Skin epidermis (tissue), 12 donors: ENCODE measurements at regions not wholly inside any gene's neighbourhood (a gene's known extent, or its start where the extent isn't known, plus 50 kb on each side); places are given as distances from the start of the nearest gene placed in this dataset.
"Not testable (repeated sequence)": the region's sequence is repeated elsewhere in the genome, so short reads cannot be mapped to it uniquely, and the experiment has no call there.

ENCODE experiments used
- H3K27ac ChIP-seq, 21 experiments: fragments of 200-600 bp; sonication (generic) in 11 of 21; one replicate each; pipeline ENCODE4 v1.5.0; 2020; ENCODE audit warnings: mild to moderate bottlenecking in 3 of 21, inconsistent platforms in 2 of 21, moderate library complexity in 2 of 21
- H3K4me3 ChIP-seq, 7 experiments: fragments of 200-600 bp; sonication (generic) in 2 of 7; one replicate each; pipeline ENCODE4 v1.5.0; 2020; ENCODE audit warnings: inconsistent platforms in 2 of 7, mild to moderate bottlenecking in 2 of 7, moderate library complexity in 1 of 7

DNA sequence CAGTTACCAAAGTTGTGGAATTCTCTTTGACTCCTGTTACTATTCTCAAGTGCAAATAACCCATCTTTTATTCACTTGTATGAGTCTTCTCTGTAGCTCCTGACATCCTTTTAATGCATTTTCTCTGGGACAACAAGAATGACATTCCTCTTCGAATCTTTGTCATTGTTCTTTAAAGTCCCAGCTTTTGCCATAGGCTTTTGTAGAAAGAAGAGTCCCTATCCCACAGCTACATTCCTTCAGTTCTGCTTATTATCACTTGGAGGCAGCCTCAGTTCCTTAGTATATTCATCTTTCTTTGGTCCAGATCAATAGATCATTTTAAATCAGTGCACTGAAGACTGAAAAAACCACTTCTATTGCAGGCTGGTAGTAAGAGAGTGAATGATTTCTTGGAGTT lies 560.2 kb downstream of the DACH1 start:
- Histone ChIP-seq H3K4me3 (no peak overlapping the region), H3K27ac (no peak overlapping the region)

DNA sequence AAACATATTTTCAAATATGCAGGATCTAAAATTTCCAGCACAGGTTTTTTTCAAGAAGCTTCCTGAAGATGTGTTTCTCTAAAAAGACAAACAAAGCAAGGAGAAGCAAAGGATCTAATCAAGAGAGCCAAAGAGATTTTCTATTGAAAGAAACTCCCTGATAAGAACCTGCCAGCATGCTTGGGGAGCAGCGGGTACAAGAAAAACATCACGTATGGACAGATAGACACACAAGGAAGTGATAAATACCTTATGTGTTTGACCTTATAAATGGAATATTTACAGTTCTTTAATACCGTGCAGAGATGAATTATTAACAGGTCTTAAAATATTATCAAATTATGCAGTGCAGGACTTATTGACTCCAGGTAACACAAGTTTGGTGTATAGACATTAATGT lies 562.1 kb downstream of the DACH1 start:
- no peak overlapping the region for H3K4me3 ChIP-seq
- H3K27ac ChIP-seq = no peak overlapping the region

DNA sequence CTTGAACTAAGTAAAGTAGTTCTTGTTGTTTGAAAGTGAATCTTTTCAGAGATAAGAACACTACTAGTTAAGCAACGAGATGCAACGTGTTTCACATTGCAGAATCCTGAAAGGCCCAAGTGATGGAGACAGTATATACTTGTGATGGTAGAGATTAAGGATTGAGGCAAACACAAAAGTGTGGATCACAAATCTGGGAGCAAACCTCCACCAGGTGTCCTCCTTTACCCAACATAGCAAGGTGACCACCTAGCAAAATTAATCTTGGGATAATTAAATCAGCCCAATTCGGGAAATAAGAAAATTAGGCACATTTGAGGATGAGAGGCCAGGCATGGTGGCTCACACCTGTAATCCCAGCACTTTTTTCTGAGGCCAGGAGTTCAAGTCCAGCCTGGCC lies 563.9 kb downstream of the DACH1 start:
- Histone ChIP-seq H3K27ac (no peak overlapping the region), H3K4me3 (no peak overlapping the region)

DNA sequence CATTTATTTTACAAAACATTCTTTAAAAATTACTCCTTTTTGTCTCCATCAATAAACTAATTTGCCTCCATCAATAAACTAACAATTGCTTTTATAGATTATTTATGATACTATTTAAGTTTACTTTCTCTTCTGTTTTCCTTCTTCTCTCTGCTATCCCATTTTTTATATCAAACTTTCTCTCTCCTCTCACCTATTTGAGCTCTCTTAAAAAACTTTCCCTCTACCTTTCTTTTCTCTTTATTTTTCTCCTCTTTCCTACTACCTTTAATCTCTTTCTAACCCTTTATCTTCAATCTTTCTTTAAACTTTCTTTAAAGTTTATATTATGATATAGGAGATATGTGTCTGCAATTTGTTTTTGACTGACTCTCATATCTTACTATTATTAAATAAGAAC lies 566.4 kb downstream of the DACH1 start:
- H3K4me3 ChIP-seq = no peak overlapping the region
- no peak overlapping the region for H3K27ac ChIP-seq

DNA sequence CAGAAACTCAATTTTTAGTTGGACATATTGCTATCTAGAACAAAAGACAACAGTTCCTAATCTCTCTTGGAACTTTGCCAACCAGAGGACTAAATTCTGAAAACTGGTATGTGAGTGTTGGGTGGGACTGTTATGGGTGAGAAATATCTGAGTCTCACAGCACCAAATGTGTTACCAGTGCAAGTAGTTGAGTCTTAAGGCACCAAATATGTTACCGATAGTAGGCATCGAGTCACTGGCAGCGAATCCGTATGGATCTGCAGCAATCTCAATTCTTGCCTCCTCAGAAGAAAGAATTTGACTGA lies 575.2 kb downstream of the DACH1 start:
- Histone ChIP-seq H3K4me3 (peak overlapping the region in 1 of 7 experiments; percentile 36), H3K27ac (peak overlapping the region in 4 of 21 experiments; percentile 7 to 62 (median 48))

DNA sequence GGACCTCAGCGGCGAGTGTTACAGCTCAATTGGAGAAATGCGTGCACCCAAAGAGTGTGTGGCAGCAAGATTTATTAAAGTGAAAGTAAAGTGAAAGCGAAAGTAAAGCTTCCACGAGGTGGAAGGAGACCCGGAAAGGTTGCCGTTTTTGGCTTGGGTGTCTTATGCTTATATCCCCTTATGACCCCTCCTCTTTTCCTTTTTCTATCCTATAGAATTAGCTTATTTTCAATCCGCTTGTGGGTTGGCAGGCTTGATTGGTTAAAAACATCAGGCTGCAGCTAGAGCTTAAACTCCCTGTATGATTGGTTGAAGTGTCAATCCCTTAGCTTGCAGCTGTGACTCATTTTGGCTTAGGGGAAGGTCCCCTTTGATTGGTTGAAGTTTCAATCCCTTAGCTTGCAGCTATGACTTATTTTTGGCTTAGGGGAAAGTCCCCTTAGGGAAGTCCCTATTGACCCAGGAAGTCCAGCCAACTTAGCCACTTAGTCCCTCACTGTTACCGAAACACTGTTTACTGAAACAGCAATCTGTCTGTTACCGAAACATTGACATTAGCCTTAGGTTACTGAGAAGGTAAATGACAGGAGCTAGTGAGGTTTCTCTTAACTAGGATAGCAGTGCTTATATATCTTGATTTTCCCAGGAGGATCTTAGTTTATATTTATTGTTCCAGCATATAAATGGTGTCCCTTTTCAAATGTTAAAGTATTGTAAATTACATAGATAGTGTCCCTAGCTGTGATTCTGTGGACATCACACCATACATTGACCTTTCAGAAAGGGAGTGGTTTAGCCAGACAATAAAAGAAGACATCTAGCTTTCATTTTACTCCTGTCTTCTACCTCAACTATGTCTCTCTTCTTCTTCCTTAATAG lies 575.8 kb downstream of the DACH1 start:
- peak overlapping the region in 8 of 21 experiments; percentile 7 to 73 (median 45) for H3K27ac ChIP-seq
- H3K4me3 ChIP-seq = peak overlapping the region; percentile 5 to 40 (median 36)

DNA sequence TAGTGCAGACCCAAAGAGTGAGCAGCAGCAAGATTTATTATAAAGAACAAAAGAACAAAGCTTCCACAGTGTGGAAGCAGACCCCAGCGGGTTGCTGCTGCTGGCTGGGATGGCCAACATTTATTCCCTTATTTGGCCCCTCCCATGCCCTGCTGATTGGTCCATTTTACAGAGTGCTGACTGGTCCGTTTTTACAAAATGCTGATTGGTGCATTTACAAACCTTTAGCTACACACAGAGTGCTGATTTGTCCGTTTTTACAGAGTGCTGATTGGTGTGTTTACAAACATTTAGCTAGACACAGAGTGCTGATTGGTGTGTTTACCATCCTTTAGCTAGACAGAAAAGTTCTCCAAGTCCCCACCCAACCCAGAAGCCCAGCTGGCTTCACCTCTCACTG lies 577.0 kb downstream of the DACH1 start:
- not testable (repeated sequence) for H3K4me3 ChIP-seq

DNA sequence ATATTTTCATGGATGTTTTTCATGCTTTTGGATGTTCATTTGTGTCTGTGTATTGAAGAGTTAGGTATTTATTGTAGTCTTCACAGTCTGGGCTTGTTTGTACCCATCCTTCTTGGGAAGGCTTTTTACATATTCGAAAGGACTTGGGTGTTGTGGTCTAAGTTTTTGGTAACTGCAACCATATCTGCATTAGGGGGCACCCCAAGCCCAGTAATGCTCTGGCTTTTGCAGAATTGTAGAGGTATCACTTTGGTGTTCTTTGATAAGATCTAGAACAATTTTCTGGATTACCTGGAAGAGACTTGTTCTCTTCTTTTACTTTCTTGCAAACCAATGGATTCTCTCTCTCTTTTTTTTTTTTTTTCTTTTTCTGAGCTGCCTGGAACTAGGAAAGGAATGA lies 581.3 kb downstream of the DACH1 start:
- no peak overlapping the region for H3K4me3 ChIP-seq
- H3K27ac ChIP-seq = no peak overlapping the region

More for the DNA sequence above, 577.0 kb downstream of the DACH1 start:
- H3K27ac ChIP-seq = not testable (repeated sequence)

DNA sequence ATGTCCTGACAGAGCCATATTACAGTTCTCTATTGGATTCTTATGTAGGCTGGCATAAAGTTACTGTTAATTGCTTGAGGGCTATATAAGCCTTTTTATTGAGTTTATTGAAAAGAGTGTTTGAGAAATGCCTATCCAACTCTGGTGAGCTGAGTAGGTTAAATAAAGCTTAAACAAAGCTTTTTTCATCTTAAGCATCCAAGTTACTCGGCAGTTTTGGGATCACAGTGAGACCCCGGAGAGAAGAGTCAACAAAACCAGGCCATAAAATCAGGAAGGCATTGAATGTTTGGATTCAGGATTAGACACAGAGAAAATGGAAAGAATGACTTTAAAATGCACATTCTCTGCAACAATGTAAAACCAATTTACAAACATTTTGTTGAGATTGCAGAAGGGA lies 588.5 kb downstream of the DACH1 start:
- Histone ChIP-seq H3K27ac (no peak overlapping the region), H3K4me3 (no peak overlapping the region)

DNA sequence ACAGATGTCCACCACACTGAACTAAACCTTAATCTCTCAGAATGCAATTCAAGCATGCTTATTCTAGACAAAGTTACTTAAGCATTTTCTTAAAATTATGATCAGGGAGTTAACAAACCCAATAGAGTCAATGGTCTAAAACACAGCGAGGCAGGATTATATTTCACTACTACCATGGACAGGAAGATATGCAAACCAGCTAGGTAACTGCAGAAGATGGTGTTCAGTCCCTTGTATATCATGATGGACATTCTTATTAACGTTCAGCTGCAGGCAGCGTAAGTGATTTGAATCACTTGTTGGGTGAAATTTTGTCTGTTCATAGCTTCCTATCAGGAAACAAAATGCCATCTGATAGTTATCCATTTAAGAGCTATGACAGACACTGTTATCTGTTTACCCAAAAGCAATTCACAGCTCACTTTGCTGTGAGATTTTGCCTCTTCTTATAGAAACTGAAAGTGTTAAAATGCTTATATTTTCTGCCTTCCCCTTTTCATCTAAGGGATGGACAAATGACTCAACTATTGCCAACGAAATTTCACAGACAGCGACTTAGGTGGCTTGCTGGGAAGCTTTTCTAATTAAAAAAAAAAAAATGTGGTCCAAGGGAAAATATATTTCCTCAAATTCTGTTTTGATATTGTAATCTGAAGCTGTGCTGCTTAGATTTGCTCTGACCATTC lies 591.9 kb downstream of the DACH1 start:
- Histone ChIP-seq H3K4me3 (no peak overlapping the region), H3K27ac (no peak overlapping the region)

DNA sequence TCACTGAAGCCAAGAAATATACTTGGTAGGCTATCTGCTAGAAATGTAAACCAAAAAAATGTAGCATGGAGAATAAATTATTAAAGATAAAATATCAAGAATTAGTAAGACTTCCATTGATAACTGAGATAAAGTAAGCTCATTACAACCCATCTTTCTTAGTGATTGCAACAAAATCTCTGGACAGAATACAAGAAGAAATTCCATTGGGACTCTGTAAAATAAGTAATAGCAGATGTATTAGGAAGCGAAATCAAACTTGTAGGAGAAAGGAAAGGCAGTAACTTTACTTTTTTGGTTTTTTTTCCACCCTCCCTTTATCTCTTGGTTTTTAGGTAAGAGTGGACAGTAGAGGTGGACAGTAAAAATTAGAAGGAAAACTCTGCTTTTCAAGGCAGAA lies 605.7 kb downstream of the DACH1 start:
- H3K4me3 ChIP-seq = no peak overlapping the region

DNA sequence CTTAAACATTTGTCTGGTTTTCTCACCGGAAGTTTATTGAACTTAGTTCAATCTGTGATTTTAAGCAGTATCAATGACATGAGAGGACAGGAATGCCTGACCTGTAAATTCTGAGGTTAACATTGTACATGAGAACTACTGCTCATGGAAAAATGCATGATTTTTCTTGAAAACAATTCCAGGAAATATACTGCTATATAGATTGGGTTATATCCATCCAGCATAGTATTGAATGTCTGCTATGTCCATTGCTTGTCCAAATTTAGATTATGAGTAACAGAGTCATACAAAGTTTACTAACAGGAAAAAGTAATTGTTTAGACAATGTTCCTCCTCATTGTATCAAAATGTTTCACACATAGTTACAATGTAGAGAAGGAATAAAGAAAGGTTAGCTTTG lies 606.8 kb downstream of the DACH1 start:
- H3K4me3 ChIP-seq = no peak overlapping the region
- no peak overlapping the region for H3K27ac ChIP-seq

More for the DNA sequence above, 605.7 kb downstream of the DACH1 start:
- no peak overlapping the region for H3K27ac ChIP-seq

DNA sequence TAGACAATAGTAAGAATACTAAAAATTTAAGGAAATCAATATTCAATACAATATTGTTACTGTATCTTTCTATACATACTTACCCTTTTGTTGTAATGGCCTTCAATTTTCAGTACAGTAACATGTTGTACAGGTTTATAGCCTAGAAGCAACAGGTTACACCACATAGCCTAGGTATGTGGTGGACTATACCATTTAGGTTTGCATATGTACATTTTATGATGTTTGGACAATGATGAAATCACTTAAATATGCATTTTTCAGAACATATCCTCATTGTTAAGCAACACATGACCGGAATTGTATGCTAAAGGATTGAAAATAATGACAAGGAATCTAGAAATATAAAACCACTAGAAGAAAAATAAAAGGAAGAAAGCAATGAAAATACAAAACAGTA lies 611.4 kb downstream of the DACH1 start:
- Histone ChIP-seq H3K27ac (no peak overlapping the region), H3K4me3 (no peak overlapping the region)

DNA sequence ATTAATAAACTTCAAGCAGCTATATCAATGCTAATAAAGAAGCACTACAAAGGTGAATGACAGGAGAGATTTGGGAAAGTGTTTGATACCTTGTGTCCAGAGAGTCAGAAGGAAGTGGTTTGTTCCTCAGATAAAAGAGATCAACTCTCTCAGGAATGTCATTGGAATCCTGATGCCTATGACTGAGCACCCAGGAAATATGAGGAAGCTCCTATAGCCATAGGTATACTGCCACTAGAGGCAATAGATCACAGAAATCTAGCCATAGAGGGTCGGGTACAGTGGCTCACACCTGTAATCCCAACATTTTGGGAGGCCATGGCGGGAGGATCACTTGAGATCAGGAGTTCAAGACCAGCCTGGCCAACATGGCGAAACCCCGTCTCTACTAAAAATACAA lies 612.6 kb downstream of the DACH1 start:
- no peak overlapping the region for H3K27ac ChIP-seq

DNA sequence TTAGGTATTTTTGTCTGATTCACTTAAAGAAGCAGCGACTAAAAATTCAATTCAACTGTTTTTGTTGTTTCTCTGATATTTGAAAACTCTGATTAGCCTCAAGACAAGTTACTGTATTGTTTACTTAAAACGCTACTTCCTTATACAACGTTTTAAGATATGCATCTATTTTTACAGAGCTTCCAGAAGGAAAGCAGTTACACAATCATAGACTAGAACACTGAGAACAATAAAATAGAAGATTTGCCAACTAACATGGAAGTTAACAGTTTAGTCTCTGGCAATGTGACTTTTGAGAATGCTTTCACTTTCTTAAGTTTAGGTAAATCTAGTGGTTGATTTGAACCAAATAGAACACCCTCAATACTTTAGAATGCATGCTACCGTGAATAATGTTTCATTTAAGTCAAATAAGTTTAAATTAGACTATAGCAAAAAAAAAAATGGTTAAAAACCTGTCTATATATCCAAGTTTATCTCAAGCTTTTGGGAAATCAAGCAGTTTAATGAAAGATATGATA lies 614.8 kb downstream of the DACH1 start:
- Histone ChIP-seq H3K4me3 (no peak overlapping the region), H3K27ac (peak overlapping the region in 1 of 21 experiments; percentile 7)

More for the DNA sequence above, 612.6 kb downstream of the DACH1 start:
- H3K4me3 ChIP-seq = no peak overlapping the region

DNA sequence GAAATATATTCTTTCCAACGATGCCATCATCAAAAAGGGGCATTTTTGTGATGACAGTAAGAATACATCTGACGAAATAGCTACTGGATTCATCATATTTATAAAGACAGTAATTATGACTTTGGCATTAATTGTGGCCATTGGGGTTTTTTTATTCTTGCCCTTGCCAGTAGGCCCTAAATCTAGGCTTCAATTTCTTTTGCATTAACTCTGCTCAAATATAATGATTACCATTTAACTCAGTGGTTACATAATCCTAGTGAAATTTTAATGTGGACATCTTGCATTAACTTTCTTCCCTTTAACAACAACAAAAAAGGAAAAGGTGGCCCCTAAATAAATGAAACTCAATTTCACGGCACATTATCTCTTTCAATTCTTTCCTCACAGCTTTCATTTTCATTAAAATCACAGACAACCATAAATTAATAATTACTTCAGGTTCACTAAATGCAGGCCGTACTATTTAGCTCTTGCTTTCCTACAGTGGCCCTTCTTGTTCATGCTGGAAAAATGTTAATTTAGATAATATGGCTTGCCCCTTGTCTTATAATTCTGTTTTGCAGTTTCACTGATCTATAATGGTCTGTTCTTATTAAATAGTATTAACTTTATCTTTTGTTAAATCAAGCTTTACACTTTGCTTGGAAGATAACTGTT lies 615.6 kb downstream of the DACH1 start:
- H3K27ac ChIP-seq = peak overlapping the region in 1 of 21 experiments; percentile 7
- H3K4me3 ChIP-seq = no peak overlapping the region

DNA sequence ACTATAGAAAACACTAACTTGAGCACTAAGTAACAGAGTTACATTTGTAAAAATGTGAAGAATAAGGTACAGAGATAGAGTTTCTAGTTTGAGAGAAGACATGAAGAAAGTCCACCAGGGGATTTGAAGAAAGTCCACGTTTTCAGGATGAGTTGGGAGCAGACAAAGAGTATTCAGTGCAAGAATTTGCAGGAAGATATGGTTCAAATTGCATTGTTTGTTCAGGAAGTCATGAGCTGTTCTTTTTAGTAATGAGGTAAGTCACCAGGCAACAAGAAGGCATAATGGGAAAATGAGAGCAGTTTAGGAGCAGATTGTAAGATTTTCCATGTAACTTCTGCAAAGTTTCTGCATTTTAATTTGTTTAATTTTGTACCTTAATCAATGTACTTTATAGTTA lies 618.0 kb downstream of the DACH1 start:
- Histone ChIP-seq H3K27ac (no peak overlapping the region), H3K4me3 (no peak overlapping the region)

DNA sequence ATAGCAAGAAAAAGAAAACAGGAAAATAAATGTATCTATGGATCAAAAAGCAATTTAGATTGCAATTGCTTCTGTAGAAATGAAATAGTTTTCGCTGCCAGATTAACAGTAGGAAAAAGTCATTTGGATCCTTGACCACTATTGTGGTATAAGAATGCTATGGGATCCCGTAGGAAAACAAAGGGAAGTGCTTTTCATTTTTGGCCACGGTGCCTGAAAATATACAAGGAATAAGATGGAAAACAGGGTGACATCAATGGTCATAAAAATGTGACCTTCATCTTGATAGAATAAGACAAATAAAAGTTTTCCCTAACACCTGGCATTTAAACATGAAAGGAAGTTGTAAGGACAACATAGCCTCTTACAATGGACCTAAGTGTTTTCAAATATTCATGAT lies 622.8 kb downstream of the DACH1 start:
- Histone ChIP-seq H3K27ac (no peak overlapping the region), H3K4me3 (no peak overlapping the region)

DNA sequence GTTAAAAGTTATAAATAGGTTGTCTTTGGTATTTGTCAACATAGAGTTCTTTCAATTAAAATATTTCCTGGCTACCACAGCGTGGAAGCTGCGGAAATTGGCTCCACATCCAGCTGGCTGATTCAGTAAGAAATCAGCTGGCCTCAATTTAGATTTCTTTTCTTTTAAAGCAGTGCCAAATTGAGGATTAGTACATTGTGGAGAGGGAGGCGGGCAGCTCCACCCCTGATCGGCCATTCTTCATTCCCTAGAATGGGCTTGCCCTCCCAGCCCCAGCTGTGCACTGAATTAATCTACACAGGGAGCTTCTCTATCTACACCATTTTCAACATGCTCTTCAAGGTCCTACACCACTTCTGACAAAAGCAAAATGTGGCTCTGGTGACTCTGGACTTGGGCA lies 624.8 kb downstream of the DACH1 start:
- Histone ChIP-seq H3K27ac (no peak overlapping the region), H3K4me3 (no peak overlapping the region)

DNA sequence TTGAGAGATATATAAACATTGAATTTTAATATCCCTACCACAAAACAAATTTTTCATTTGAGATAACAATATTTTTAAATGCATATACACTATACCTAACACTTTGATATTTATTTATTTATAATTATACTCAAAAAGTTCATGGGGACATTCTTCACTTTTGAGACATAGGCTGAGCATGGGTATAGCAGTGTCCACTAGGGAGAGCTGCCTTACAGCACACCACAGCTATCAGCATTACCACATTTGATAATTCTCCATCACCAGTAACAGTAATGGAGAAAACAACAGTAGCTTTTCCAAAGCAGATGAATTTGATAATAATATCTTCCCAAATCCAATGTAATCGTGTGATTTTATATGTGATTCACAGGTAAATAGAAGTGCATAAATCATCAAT lies 626.1 kb downstream of the DACH1 start:
- H3K4me3 ChIP-seq = no peak overlapping the region
- no peak overlapping the region for H3K27ac ChIP-seq

DNA sequence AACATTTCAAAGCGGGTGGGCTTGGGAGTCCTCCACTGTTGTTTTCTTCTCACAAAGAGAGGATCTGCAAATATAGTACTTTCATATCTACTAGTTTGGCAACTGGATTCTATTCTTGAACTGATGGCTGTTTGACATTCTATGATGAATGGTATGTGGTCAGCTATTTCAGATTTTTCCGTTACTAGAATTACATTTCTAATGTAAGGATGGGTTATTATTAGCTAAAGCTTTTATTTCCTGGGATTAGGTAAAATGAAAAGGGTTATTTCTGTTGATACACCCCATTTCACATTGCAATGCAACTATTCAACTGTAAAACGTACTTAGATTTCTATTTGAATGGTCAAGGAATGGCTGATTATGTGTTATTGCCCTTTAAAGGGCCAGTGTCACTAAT lies 629.7 kb downstream of the DACH1 start:
- Histone ChIP-seq H3K27ac (no peak overlapping the region), H3K4me3 (no peak overlapping the region)
